Immature natural killer cell (primary cell): ENCODE measurements at regions not wholly inside any gene's neighbourhood (a gene's known extent, or its start where the extent isn't known, plus 50 kb on each side); places are given as distances from the start of the nearest gene placed in this dataset.
"Not testable (repeated sequence)": the region's sequence is repeated elsewhere in the genome, so short reads cannot be mapped to it uniquely, and the experiment has no call there.

ENCODE experiments used
- DNase-seq, 3 donors: peaks; one replicate each; pipeline ENCODE4 v3.0.0; 2022; ENCODE audit warnings: mixed read lengths in 1 of 3
- H3K27ac Mint-ChIP-seq, 6 donors: one replicate each; pipeline ENCODE4 v1.8.0; 2020; ENCODE audit warnings: mixed read lengths in 6 of 6, mild to moderate bottlenecking in 5 of 6, inconsistent platforms in 4 of 6, moderate library complexity in 3 of 6
- H3K27me3 Mint-ChIP-seq, 3 donors: one replicate each; pipeline ENCODE4 v1.8.0; 2020 to 2021; ENCODE audit warnings: low read depth in 3 of 3, mild to moderate bottlenecking in 3 of 3, mixed read lengths in 3 of 3, moderate library complexity in 3 of 3, inconsistent platforms in 1 of 3
- H3K36me3 Mint-ChIP-seq, 3 donors: one replicate each; pipeline ENCODE4 v1.8.0; 2020; ENCODE audit warnings: mixed read lengths in 3 of 3, inconsistent platforms in 2 of 3, mild to moderate bottlenecking in 2 of 3
- H3K4me1 Mint-ChIP-seq, 2 donors: one replicate each; pipeline ENCODE4 v1.8.0; 2020; ENCODE audit warnings: inconsistent platforms in 2 of 2, mild to moderate bottlenecking in 2 of 2, mixed read lengths in 2 of 2, moderate library complexity in 1 of 2
- H3K4me3 Mint-ChIP-seq, 5 donors: one replicate each; pipeline ENCODE4 v1.8.0; 2020; ENCODE audit warnings: mild to moderate bottlenecking in 5 of 5, mixed read lengths in 5 of 5, inconsistent platforms in 3 of 5, moderate library complexity in 3 of 5
- H3K9me3 Mint-ChIP-seq, 6 donors: one replicate each; pipeline ENCODE4 v1.8.0; 2020; ENCODE audit warnings: mild to moderate bottlenecking in 6 of 6, mixed read lengths in 6 of 6, inconsistent platforms in 4 of 6, moderate library complexity in 3 of 6

DNA sequence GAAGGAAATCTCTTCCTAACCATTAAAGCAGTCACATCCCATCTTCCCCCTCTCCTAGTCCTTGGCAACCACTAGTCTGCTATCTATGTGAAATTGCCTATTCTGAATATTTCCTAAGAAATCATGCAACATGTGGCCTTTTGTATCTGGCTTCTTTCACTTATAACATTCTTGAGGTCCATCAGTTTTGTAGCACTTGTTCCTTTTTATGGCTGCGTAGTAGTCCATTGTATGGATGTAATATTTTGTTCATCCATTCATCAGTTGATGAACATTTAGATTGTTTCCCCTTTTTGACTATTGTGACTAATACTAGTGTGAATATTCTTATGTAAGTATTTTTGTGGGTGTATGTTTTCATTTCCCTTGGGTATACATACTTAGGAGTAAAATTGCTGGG lies 878.7 kb upstream of the DEFB115 start:
- peak overlapping the region in 3 of 5 donors; percentile 33 to 85 (median 50) for H3K4me3 Mint-ChIP-seq
- peaks cover 48 to 67% of the 10 kb centered on the region in 2 donors for H3K4me1 Mint-ChIP-seq

DNA sequence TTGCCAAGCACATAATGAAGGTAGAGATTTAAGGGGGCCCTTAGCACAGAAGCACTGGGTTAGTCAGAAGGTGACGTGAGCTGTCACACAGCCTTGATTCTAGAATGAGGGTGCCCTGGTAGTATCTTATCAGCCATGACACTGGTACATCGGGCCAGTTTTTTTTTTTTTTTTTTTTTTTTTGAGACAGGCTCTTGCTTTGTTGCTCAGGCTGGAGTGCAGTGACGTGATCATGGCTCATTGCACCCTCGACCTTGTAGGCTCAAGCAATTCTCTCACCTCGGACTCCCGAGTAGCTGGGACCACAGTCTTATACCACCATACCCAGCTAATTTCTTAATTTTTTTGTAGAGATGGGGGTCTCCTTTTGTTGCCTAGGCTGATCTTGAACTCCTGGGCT lies 872.6 kb upstream of the DEFB115 start:
- not testable (repeated sequence) for DNase-seq, H3K27me3 Mint-ChIP-seq
- peaks cover 54 to 72% of the 10 kb centered on the region in 2 donors for H3K4me1 Mint-ChIP-seq
- H3K36me3 Mint-ChIP-seq, result peaks cover 0 to 31% (median 4%) of the 10 kb centered on the region in 3 donors
- peak overlapping the region in 2 of 6 donors; percentile 35 to 84 for H3K27ac Mint-ChIP-seq
- H3K4me3 Mint-ChIP-seq, result peak overlapping the region in 1 of 5 donors; percentile 18
- peaks cover 1 to 41% (median 5%) of the 10 kb centered on the region in 6 donors for H3K9me3 Mint-ChIP-seq

More for the DNA sequence above, 878.7 kb upstream of the DEFB115 start:
- Mint-ChIP-seq H3K9me3 (peaks cover 0 to 43% (median 2%) of the 10 kb centered on the region in 6 donors), H3K27ac (peak overlapping the region in 2 of 6 donors; percentile 74 to 76), H3K27me3 (peaks cover 0 to 12% (median 4%) of the 10 kb centered on the region in 3 donors)
- H3K36me3 Mint-ChIP-seq, DNase-seq: not testable (repeated sequence)

DNA sequence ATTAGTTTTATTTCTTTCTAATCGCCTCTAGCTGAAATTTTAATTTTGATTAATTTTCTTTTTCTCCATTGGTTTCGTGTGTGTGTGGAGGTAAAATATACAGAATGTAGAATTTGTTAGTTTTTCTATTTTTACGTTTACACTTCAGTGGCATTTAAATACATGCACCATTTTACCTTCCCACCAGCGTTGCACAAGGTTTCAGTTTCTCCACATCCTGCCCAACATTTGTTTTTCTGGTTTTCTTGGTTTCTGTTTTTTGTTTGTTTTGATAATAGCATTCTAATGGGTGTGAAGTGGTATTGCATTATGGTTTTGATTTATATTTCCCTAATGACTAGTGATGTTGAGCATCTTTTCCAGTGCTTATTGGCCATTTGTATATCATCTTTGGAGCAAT lies 871.4 kb upstream of the DEFB115 start:
- H3K27me3 Mint-ChIP-seq, DNase-seq: not testable (repeated sequence)
- peaks cover 0 to 32% (median 4%) of the 10 kb centered on the region in 3 donors for H3K36me3 Mint-ChIP-seq

DNA sequence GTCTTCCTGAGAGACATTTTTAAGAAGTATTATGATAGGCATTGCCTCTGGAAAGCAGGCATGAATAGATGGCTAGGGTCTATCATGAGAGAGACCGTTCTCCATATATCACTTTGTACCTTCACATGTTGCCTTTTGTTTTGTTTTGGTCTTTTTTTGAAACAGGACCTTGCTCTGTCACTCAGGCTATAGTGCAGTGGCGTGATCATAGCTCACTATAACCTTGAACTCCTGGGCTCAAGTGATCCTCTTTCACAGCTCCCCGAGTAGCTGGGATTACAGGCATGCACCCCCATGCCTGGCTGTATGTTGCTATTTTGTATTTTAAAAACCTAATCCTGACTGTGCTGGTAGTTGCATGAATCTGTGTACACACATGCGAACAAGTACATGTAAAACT lies 869.6 kb upstream of the DEFB115 start:
- Mint-ChIP-seq H3K36me3 (peaks cover 0 to 36% (median 0%) of the 10 kb centered on the region in 3 donors), H3K9me3 (peaks cover 1 to 32% (median 5%) of the 10 kb centered on the region in 6 donors), H3K4me1 (peaks cover 37 to 52% of the 10 kb centered on the region in 2 donors)
- not testable (repeated sequence) for DNase-seq, H3K27ac Mint-ChIP-seq, H3K4me3 Mint-ChIP-seq, H3K27me3 Mint-ChIP-seq

More for the DNA sequence above, 871.4 kb upstream of the DEFB115 start:
- H3K4me1 Mint-ChIP-seq, result peaks cover 49 to 69% of the 10 kb centered on the region in 2 donors
- H3K27ac Mint-ChIP-seq, result peak overlapping the region in 3 of 6 donors; percentile 24 to 55 (median 47)
- H3K9me3 Mint-ChIP-seq, result peaks cover 1 to 41% (median 5%) of the 10 kb centered on the region in 6 donors
- H3K4me3 Mint-ChIP-seq, result peak overlapping the region in 4 of 5 donors; percentile 35 to 65 (median 54)

DNA sequence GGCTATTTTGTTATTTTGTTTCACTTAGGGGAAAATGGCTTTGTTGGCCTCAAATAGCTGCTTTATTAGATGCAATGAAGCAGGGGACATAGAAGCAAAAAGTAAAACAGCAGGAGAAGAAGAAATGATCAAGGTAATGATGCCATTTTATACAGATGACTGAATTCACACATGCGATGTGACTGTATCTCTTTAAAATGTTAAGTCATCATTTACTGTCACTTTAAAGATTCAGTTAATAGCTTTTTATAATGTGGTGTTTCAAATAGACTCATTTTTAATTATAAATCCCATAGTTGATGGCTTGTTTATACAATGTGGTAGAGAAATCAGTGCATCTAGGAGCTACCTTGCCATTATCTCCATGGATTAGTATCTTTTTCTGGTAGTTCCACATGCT lies 863.9 kb upstream of the DEFB115 start:
- DNase-seq, H3K27me3 Mint-ChIP-seq, H3K4me3 Mint-ChIP-seq, H3K4me1 Mint-ChIP-seq, H3K27ac Mint-ChIP-seq: not testable (repeated sequence)
- peaks cover 0 to 33% (median 0%) of the 10 kb centered on the region in 3 donors for H3K36me3 Mint-ChIP-seq
- H3K9me3 Mint-ChIP-seq, result peaks cover 0 to 10% (median 0%) of the 10 kb centered on the region in 6 donors

DNA sequence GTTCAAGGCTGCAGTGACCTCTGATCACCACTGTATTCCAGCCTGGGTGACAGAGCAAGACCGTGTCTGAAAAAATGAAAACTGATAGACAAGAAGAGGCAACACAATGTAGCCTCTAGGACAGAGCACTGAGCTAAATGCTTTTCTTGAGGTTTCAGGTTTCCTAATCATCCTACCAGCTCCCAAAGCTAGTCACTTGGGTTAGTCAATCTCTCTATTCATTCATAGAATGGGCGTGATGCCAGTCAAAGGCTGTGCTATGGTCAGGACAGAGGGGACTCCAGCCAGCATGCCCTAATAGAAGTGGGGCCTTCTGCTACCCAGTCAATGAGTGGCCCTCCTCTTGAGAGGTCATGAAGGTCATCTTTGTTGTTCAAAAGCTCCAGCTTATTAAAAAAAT lies 860.4 kb upstream of the DEFB115 start:
- not testable (repeated sequence) for H3K4me3 Mint-ChIP-seq, H3K27ac Mint-ChIP-seq, DNase-seq, H3K4me1 Mint-ChIP-seq, H3K27me3 Mint-ChIP-seq
- peaks cover 0 to 24% (median 3%) of the 10 kb centered on the region in 6 donors for H3K9me3 Mint-ChIP-seq
- peaks cover 0 to 42% (median 14%) of the 10 kb centered on the region in 3 donors for H3K36me3 Mint-ChIP-seq

DNA sequence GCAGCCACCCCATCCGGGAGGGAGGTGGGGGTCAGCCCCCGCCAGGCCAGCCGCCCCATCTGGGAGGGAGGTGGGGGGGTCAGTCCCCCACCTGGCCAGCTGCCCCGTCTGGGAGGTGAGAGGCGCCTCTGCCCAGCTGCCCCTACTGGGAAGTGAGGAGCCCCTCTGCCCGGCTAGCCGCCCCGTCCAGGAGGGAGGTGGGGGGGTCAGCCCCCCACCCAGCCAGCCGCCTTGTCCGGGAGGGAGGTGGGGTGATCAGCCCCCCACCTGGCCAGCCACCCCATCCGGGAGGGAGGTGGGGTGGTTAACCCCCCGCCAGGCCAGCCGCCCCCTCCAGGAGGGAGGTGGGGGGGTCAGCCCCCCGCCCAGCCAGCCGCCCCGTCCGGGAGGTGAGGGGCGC lies 852.4 kb upstream of the DEFB115 start:
- DNase-seq, H3K27me3 Mint-ChIP-seq, H3K4me3 Mint-ChIP-seq, H3K4me1 Mint-ChIP-seq, H3K27ac Mint-ChIP-seq: not testable (repeated sequence)
- peaks cover 20 to 52% (median 38%) of the 10 kb centered on the region in 6 donors for H3K9me3 Mint-ChIP-seq
- H3K36me3 Mint-ChIP-seq, result peaks cover 0 to 49% (median 22%) of the 10 kb centered on the region in 3 donors

DNA sequence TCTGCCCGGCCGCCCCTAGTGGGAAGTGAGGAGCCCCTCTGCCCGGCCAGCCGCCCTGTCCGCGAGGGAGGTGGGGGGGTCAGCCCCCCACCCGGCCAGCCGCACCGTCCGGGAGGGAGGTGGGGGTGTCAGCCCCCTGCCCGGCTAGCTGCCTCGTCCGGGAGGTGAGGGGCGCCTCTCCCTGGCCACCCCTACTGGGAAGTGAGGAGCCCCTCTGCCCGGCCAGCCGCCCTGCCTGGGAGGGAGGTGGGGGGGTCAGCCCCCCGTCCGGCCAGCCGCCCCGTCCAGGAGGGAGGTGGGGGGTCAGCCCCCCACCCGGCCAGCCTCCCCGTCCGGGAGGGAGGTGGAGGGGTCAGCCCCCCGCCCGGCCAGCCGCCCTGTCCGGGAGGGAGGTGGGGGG lies 851.9 kb upstream of the DEFB115 start:
- not testable (repeated sequence) for H3K4me1 Mint-ChIP-seq, H3K4me3 Mint-ChIP-seq, H3K27me3 Mint-ChIP-seq, DNase-seq, H3K27ac Mint-ChIP-seq
- Mint-ChIP-seq H3K36me3 (peaks cover 0 to 45% (median 20%) of the 10 kb centered on the region in 3 donors), H3K9me3 (peaks cover 25 to 57% (median 43%) of the 10 kb centered on the region in 6 donors)

DNA sequence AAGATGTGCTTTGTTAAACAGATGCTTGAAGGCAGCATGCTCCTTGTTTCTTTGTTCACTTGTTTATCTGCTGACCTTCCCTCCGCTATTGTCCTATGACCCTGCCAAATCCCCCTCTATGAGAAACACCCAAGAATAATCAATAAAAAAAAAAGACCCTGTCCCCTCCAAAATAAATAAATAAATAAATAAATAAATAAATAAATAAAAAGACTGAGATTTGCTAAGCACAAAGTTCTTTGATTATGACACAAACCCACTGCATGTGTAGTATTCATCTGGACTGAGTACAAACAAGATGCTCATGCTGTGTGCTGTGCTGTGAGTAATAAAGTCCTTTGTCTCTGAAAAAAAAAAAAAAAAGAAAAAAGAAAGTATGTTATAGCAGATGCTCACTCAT lies 851.1 kb upstream of the DEFB115 start:
- not testable (repeated sequence) for DNase-seq, H3K27ac Mint-ChIP-seq, H3K4me3 Mint-ChIP-seq, H3K27me3 Mint-ChIP-seq, H3K4me1 Mint-ChIP-seq
- Mint-ChIP-seq H3K36me3 (peaks cover 0 to 38% (median 13%) of the 10 kb centered on the region in 3 donors), H3K9me3 (peaks cover 30 to 59% (median 49%) of the 10 kb centered on the region in 6 donors)

DNA sequence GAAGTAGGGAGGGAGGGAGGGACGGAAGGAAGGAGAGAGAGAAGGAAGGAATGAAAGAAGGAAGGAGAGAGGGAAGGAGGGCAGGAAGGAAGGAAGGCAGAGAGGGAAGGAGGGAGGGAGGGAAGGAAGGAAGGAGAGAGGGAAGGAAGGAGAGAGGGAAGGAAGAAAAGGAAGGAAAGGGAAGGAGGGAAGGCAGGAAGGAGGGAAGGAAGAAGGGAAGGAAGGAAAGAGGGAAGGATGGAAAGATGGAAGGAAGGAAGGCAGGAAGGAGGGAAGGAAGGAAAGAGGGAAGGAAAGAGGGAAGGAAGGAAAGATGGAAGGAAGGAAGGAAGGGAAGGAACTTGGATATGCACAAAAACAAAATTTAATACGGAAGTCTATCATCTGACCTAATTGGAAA lies 844.5 kb upstream of the DEFB115 start:
- Mint-ChIP-seq H3K36me3 (peaks cover 0 to 13% (median 0%) of the 10 kb centered on the region in 3 donors), H3K4me1 (no peaks in the 10 kb centered on the region), H3K27me3 (peaks cover 0 to 2% (median 0%) of the 10 kb centered on the region in 3 donors), H3K27ac (peak overlapping the region in 1 of 6 donors; percentile 57), H3K9me3 (peaks cover 45 to 61% (median 48%) of the 10 kb centered on the region in 6 donors), H3K4me3 (no peak overlapping the region)
- no peak for DNase-seq

DNA sequence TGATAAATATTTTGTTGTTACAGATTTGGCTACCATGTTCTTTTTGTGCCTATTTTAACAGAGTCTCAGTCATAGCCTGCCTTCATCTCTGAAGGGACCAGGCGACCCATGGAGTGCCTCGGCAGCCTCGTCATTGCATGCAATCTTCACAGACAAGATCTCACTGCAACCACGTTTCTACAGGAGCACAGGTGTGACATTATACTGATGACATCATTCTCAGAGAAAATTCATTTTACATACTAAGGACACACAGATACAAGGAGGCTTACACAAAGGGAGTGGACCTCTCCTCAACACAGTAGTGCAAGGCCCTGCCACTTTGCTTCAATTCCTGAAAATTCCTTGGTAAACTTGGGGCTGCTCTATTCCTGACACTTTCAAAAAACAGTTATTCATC lies 840.1 kb upstream of the DEFB115 start:
- peaks cover 9 to 34% (median 18%) of the 10 kb centered on the region in 6 donors for H3K9me3 Mint-ChIP-seq
- H3K4me3 Mint-ChIP-seq, H3K4me1 Mint-ChIP-seq, H3K27me3 Mint-ChIP-seq, H3K27ac Mint-ChIP-seq, DNase-seq: not testable (repeated sequence)
- H3K36me3 Mint-ChIP-seq, result peaks cover 0 to 17% (median 0%) of the 10 kb centered on the region in 3 donors

DNA sequence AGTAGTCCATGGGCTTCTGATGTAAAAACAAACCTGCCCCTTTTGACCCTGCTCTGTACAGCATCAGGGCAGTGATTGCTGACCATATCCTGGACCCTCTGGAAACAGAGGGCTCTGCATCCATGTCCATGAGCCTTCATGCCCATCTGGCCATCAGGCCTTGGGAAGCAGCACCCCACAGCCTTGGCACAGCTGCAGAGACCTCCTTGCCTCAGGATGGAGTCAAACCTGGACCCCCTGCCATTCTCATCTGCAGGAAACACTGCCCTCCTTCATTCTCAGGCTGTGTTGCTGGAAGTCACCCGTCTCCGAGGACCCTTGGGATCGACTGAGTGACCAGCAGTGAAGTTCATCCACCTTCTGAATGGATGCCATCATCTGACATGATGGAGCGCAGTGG lies 839.1 kb upstream of the DEFB115 start:
- peaks cover 0 to 17% (median 0%) of the 10 kb centered on the region in 3 donors for H3K36me3 Mint-ChIP-seq

DNA sequence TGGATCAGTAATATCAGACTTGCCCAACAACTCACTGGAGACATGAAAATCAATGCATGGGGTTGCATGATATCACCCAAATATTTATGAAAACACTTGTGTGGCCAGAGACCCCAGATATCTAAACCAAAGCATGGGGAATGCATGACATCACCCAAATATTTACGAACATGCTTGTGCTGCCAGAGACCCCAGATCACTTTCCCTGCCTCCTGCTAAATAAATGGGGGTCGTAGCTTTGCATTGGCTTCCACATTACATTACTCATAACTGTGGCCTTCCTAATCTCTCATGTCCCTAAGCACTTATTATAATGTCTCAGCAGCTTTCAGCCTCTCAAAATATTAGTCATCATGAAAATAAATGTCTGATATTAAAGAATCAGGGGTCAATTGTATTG lies 838.0 kb upstream of the DEFB115 start:
- Mint-ChIP-seq H3K9me3 (peaks cover 6 to 45% (median 18%) of the 10 kb centered on the region in 6 donors), H3K4me1 (peaks cover 0 to 2% of the 10 kb centered on the region in 2 donors), H3K36me3 (peaks cover 0 to 17% (median 0%) of the 10 kb centered on the region in 3 donors), H3K27ac (no peak overlapping the region), H3K27me3 (no peaks in the 10 kb centered on the region), H3K4me3 (no peak overlapping the region)
- no peak for DNase-seq

More for the DNA sequence above, 839.1 kb upstream of the DEFB115 start:
- not testable (repeated sequence) for DNase-seq, H3K27me3 Mint-ChIP-seq, H3K4me1 Mint-ChIP-seq, H3K27ac Mint-ChIP-seq, H3K4me3 Mint-ChIP-seq
- peaks cover 4 to 37% (median 15%) of the 10 kb centered on the region in 6 donors for H3K9me3 Mint-ChIP-seq

DNA sequence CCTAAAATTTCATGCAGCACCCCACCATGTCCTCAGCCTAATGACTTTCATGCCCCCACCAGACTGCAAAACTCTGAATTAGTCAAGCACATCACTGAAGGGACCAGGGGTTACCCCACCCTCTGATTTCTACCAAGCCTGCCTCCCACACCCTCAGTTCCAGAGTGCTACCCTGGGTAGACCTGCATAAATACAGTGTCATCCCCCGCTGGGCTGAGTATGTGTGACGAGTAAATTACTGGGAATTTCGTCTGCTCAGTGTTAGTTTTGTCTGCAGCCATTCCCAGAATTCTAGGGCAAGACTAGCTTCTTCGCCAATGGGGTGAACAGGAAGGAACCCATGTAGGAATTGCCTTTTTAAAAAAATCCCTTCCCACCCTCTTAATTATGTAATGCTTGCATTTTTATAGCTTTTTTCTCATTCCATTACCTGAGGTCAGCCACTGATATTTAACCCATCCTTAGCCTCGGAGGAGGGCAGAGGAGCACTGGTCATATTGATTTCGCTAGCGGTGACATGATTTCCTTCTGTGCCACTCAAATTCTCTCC lies 837.5 kb upstream of the DEFB115 start:
- not testable (repeated sequence) for H3K4me3 Mint-ChIP-seq, DNase-seq, H3K4me1 Mint-ChIP-seq, H3K27ac Mint-ChIP-seq, H3K27me3 Mint-ChIP-seq
- Mint-ChIP-seq H3K36me3 (peaks cover 0 to 17% (median 0%) of the 10 kb centered on the region in 3 donors), H3K9me3 (peaks cover 7 to 50% (median 20%) of the 10 kb centered on the region in 6 donors)
